Right hindlimb (tissue), 1 donor: ENCODE measurements at regions not wholly inside any gene's neighbourhood (a gene's known extent, or its start where the extent isn't known, plus 50 kb on each side); places are given as distances from the start of the nearest gene placed in this dataset.

Experiments used
- DNase-seq: peaks from one replicate; pipeline ENCODE4 v3.0.0-alpha.2; 2018

DNA sequence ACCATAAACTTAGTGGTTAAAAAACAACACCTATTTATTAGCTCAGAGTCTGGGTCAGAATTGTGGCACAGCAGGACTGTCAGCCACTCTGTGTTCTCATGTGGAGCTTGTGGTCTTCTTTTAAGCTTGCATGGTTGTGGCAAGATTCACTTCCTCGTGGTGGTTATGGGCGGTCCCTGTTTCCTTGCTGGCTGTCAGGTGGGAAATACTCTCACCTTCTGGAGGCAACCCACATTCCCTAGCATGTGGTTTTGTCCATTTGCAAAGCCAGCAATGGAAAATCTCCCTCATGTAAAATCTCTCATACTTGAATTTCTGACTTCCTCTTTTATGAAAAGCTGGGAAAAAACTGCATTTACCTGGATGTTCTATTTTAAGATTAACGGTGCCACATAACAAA lies 229.8 kb downstream of the ALX1 start:
- DNase-seq = no peak

DNA sequence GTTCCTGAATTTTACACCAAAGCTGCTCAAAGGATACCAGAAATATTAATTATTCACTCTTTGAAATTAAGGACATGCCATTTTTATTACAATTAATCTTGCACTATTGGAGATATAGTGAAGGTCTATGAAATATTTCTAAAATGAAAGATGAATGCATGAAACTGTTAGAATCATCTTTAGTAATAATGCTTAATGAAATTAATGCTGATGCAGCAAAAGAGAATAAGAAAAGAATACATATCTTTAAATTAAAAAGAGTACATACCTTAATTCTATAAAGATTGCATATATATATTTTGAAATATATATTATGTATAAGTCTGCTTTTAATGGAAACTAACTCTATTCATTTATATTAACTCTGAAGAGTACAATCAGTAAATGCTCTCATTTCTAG lies 236.0 kb downstream of the ALX1 start:
- no peak for DNase-seq

DNA sequence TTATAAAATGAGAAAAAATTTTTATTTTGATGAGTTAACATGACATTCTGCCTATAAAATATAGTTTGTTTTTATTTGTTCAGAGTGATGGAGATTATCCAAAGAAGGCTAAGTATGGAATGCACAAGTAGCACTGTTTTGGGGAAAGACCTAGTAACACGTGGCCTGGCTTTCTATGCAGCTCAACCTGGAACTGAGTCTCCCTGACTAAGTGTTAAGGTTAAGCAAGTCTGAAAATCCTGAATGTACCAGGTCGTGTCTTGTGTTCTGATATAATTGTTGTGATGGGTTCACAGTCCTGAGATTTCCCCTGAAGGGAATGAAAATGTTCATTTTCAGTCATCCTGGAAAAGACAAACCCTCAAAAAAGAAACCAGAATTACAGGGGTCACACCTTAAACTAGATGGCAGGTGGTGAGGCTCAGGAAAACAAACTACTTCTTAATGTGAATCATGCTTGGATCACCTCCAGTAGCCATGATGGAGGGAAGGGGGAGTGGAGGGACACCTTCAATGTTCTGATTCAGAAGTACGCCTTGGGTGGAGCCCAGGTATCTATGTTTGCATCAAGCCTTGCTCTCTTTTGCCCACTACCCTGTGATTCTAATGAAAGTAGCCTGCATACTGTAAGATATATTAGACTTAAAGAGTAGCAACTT lies 236.8 kb downstream of the ALX1 start:
- DNase-seq = no peak

DNA sequence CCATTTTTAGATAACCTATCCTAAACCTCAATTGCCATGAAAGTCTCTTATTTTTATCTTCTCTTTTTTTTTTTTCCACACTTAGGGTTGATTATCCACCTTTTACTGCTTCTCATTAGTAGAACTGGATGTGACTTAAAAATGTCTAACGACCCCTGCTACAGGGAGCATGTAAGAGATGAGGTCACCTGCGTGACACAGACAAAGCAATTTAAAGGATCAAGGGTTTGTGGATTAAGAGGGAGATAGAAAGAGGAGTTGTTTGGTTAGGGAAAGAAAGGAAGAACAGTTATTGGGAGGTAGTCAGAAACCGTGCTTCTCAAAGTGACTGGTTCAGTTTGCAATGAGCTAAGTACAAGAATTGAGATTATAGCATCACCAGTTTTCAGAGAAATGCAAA lies 239.1 kb downstream of the ALX1 start:
- no peak for DNase-seq

DNA sequence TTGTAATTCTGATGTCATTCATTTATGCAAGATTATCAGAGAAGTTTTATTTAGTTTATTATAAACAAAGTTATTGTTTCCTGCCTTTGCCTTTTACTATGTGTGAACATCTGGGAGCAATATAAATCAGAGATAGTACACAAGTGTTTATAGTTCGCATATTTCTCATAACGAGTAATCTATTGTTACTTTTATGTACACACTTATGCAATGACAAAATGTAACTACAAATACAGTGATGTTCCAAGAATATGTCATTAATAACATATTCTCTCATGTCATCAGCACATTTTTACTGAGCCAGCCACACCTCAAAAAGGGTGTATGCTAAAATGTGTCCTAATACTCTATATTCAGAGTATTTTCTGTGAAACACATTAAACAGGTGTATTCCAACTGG lies 243.2 kb downstream of the ALX1 start:
- no peak for DNase-seq

DNA sequence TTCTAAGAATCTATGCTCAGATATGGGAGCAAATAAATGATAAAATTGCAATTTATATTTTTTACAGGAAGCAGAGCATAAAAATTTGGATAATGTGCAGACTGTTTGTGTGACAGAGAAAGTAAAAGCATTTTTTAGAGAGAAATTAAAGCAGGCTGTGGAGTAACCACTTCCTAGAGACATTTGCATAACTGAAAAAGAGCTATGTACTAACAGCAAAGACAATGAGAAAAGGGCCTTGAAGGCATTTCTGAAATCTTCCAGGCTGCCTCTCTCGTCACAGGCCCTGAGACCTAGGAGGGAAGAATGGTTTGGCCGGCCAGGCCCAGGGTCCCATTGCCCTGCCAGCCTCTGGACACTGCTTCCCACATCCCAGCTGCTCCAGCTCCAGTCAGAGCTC lies 247.2 kb downstream of the ALX1 start:
- DNase-seq = no peak

DNA sequence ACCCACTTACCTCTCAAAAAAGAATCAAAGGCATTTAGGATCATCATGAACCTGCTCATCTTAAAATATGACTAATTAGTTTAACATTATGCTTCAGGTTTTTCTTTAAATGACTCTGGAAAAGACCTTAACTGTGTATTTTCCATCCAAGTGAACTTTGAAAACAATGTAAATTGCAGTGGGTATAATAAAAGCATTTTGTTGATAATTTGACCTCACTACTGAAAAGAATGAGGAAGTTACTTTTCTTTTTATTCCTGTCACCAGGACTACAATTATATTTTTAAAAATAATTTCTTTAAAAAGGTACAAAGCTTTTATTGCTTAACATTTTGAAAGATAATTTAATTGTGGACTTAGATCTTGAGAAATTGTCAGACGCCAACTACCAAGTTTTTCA lies 249.9 kb downstream of the ALX1 start:
- no peak for DNase-seq

DNA sequence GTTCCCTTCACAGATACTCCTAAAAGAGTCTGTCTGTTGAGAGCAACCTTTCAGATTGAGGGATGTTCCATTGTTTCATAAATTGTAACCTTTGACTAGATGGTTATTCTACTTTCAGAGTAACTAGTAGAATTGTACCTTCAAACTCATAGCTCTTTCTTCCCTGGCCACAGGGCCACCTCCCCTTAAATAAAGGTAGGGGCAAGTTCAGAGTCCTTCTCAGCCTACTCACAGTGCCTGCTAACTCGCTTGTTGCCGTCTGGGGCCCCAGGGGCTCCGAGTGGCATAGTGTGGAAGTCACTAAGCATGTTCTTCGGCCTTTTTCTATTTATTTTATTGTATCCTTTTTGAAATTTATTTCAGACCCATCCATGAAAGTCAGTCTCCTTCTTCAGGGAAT lies 250.4 kb downstream of the ALX1 start:
- DNase-seq = no peak

DNA sequence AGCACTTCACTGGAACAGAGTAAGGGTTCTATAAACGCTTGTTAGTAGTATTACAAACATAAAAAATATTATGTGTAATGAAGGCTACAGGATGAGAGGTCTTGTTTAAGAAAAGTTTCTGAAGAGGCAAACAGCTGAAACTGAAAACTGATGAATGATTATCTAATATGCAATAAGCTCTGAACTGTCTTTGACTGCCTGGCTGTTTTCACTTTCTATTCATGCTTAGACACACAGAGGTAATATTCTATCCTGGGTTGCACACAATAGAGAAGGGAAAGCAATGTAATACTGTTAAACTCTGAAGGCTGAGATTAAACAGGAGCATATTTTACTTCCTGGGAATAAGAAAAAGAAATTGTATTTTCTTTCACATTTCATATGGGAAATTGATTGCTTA lies 251.3 kb downstream of the ALX1 start:
- no peak for DNase-seq

DNA sequence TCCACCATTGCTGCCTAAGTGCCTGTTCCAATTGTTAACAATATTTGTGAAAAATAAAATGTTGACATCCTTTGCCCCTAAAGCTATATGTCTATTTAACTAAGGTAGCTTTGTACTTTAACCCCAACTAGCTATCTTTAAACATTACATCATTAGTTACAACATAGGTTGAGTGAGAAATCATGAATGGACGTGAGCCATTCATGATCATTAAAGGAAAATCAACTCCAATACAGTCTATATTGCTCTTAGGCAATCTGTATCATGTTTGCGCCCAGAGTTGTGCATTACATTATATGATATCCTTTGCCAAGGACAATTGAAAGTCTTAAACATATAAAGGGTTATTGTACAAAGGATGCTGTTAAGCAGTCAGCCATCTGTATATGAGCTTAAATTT lies 269.6 kb downstream of the ALX1 start:
- no peak for DNase-seq

DNA sequence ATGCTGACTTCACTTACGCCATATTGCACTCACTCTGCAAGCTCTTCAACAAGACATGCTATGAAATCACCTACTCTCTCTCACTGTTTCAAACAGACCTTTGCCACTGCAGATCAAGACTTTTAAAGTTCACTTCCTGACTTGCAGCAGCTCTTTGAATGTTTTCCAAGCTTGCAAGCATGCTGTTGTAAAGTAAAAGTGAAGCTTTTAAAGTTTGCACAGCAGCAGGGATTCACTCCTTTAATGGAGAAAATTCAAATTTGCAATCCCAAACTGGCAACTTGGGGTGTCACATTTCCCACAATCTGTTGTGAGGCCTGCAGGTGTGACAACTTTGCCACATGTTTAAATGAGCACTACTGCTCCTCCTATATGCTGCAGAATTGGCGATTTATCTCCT lies 270.9 kb downstream of the ALX1 start:
- no peak for DNase-seq

DNA sequence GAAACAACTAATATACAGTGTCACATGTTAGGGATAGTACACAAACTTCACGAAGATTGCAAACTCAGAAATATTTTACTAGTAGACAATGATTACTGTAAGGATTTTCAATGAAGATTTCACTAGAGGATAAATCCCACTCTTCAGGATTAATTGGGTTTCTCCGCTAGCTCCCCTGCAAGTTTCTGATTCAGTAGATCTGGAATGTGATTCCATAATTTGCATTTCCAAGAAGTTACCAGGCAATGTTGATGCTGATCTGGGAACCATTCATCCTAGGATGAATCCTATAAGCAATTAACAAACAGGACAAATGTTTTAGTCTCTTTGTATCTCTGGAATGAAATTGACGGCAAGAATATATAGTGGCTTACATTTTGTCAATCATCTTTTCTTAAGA lies 272.4 kb downstream of the ALX1 start:
- DNase-seq = no peak

DNA sequence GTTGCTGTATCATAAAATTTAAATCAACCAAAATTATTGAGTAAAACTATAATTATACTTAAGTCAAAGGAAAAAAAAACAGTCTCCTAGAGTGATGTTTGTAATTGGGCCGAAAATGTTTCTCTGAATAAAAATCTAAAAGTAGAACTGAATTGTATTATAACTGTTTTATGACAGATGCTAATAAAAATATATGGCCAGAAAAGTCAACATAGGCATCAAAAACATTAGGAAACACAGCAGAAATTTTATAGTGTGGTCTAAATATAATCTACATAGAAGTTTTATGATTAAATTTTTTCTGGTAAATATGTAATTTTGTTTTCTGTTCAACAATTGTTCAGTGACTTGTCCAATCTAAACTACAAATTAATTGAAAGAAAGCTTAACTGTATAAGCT lies 277.8 kb downstream of the ALX1 start:
- DNase-seq = no peak

DNA sequence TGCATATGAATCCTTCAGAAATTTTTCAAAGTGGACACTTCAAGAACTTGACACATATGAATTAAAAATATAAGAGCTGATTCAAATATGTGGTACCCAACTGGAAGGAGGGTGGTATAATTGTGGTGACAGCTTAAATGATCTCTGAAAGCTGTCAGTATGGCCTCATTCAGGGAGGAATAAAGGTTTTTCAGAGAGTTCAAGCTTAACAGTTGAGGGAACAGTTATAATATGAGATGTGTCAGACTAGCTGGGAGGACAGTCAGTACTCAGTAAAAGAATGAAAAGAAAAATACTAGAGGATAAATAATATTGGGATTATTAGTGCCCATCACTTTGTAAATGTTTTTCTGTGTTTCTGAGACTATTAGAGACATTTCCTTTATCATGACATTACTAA lies 277.5 kb downstream of the RASSF9 start:
- DNase-seq = no peak

DNA sequence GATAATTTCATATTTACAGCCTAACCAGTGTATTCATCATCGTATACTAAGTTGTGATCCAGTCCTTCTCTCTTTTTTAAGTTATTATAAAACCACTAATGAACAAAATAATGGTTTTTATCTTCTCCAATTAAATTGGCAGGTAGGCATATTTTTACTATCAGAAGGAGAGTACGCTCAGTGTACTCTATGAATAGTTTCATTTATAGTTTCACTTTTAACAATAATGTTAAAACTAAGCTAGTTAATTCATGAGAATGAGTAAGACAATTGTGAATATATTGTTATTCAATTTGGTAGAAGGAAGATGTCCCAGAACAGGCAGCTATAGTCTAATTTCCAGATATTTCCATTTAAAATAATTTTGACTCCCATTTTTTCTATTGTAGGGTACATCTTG lies 277.1 kb downstream of the RASSF9 start:
- no peak for DNase-seq

DNA sequence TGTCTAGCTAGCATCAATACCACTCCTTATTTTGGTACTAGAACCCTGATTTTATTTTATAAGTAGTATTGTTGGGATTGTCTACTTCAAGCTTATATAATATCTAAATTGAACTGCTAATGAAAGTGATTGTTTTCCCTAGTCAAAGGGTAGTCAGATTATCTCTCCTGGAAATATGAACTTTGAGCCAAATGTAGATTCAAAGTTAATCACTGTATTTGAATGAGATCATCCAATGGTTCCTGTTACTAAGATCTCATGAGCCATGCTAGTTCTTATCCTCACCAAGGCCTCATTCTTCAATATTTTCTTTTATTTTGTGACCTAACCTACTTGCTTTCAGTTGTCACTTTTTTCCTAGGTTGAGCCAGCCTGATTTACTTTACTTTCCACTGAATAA lies 276.7 kb downstream of the RASSF9 start:
- no peak for DNase-seq

DNA sequence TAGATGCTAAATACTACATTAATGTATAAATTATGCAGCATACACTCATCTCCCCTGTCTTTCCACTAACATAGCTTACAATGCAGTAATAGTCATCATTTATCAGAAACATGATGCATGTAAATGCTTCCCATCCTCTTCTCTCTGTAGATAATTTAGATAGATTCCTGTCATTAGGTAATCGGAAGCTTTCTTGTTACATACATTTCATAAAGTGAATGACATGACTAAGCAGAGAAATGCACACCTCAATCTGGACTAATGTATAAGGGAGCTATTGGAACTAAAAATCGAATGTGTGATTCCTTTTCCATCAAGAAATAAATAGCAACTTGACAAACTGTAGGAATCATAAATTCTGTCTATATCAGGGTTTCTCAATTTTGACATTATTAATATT lies 273.4 kb downstream of the RASSF9 start:
- DNase-seq = no peak

DNA sequence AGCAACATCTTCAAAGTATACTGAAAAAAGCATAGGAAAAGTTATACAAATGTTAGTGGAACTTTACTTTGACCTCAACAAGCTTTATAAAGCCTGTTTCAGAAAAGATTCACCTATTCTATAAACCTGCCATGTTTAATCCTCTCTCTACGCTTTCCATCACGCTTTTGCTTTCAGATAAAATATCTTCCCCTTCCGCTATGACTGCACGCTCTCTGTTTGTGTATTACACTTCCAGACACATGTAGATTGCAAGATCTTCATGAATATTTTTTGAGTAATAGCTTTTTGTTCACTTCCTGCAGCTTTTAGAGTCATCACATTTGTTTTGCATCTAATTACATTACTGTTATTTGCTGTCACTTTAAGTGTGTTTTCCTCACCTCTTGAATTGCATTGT lies 271.4 kb downstream of the RASSF9 start:
- DNase-seq = no peak

DNA sequence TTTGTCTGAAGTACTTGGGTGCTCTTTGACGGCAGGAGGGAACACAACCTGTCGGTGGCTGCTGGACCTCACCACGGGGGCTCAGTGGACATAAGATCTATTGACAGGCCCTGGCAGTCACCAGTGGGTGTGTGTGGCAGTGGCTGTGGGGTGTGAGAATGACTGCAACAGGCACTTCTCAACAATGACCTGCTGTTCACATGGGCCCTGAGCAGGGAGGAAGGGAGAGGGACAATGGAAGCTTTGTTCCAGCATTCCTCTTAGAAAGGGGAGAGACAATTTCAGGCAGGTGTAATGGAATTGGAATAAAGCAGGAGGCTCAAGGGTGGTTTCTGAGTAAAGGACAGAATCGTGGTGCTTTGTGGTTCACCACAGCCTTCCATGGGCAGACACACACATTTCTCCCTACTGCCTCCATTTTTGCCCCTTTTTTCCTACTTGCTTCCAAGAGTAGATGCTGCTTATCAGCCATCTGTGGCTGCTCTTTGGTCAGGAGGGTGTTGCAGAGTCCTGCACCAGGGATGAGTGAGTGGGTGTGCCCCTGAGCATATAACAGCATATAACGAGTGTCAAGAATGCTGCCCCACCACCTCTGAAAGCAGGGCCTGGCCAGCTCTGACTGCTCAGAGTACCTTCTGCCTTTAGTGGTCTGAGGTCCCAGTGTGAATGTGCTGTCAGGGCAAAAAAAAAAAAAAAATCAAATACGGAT lies 267.7 kb downstream of the RASSF9 start:
- DNase-seq = no peak

DNA sequence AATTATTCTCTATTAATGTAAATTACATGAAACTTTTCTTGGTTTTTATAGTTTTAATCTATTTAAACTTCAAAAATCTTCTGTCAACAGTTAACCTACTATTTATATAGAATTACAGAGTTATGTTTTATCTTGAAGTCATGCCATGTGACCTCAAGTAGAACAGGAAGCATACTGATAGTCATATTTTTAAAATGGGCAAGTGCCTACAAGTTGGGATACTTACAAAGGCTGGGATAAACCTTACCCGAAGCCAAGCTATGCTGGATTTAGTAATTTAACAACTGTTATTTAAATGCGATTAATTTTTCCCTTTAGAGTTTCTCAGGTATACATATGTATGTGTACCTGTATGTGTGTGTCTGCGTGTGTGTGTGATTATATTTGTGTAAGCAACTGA lies 266.9 kb downstream of the RASSF9 start:
- no peak for DNase-seq

DNA sequence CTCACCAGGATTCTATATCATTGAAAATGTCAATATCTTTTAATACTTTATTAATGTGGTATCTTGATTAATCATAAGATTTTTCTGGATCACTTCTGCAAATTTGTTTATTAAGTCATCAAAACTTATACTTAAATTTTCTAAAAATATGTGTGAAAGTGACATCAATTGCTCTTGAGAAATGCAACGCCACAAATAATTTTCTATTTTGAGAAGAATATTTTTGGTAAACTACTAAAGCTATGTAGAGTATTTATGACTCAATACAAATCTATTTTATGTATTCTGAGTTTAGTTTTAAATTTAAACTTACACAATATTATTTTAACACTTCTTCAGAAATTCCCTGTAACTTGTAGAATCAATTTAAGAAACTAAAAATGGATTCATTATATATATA lies 263.3 kb downstream of the RASSF9 start:
- DNase-seq = no peak

DNA sequence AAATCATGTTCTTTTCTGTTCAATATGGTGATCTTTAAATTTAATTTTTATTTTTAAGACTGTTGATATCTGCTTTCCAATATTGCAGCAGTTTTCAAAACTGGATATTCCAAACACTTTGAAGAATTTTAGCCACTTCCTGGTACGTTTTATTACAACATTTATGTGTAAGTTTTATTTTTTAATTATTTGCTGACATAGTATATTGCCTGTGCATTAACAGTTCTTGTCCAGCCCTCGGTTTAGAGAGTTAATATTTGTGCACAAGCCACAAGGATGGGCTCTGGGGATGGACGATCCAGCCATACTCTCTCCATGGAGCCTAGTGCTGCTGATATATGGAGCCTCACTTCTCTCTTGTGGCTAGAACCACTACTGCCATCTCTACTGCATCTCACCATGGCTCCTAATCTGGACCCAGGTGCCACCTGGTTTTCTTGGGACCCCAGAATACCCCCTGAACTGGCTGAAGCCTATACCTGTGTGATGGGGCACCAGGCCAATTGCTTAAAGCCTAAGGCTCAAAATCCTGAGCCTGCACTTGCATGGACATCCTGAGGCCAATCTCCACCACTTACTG lies 262.5 kb downstream of the RASSF9 start:
- no peak for DNase-seq

DNA sequence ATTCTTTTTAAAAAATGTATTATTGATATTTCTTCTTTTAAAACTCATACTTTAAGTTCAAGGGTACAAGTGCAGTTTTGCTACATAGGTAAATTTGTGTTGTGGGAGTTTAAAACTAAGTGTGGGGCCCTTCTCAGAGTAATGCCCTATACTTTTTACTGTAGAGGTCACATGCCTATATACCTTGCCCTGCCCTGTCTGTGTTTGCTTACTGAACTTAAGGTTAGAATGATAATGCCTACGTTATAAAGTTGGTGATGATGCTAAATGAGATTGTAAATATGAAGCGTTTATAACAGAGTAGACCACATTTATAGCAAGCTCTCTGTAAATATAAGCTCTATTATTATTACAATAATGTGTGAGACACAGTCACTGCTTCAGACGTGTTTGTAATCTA lies 261.9 kb downstream of the RASSF9 start:
- DNase-seq = no peak
